Hepatocyte (in vitro differentiated cells): ENCODE measurements at regions not wholly inside any gene's neighbourhood (a gene's known extent, or its start where the extent isn't known, plus 50 kb on each side); places are given as distances from the start of the nearest gene placed in this dataset.
A peak's percentile ranks its signal among the peaks of the same experiment; 100 is the strongest.

Experiments used
- DNase-seq: peaks from one replicate; pipeline ENCODE4 v3.0.0-alpha.2; 2016; ENCODE audit warnings: low spot score
- H2AFZ ChIP-seq: fragments of 200-600 bp; sonication (generic); 2 replicates; pipeline ENCODE4 v1.6.0; 2016; ENCODE audit warnings: antibody characterized with exemption, mild to moderate bottlenecking
- H3K27ac ChIP-seq: fragments of 200-600 bp; sonication (generic); 2 replicates; pipeline ENCODE4 v1.5.1; 2016; ENCODE audit warnings: mild to moderate bottlenecking
- H3K27me3 ChIP-seq: fragments of 200-600 bp; sonication (generic); 2 replicates; pipeline ENCODE4 v1.6.1; 2016
- H3K36me3 ChIP-seq: fragments of 200-600 bp; sonication (generic); replicated peaks from 2 replicates; pipeline ENCODE4 v1.5.1; 2016; ENCODE audit warnings: low read depth; ENCODE audit not compliant: insufficient read depth
- H3K4me1 ChIP-seq: fragments of 200-600 bp; sonication (generic); 2 replicates; pipeline ENCODE4 v1.5.1; 2016; ENCODE audit warnings: mild to moderate bottlenecking, moderate library complexity; ENCODE audit not compliant: insufficient read depth
- H3K4me2 ChIP-seq: fragments of 200-600 bp; sonication (generic); 2 replicates; pipeline ENCODE4 v1.6.0; 2016
- H3K4me3 ChIP-seq: fragments of 200-600 bp; sonication (generic); 2 replicates; pipeline ENCODE4 v1.5.1; 2016; ENCODE audit warnings: mild to moderate bottlenecking
- H3K79me2 ChIP-seq: fragments of 200-600 bp; sonication (generic); 2 replicates; pipeline ENCODE4 v1.6.0; 2017; ENCODE audit warnings: mild to moderate bottlenecking
- H3K9me2 ChIP-seq: fragments of 200-600 bp; sonication (generic); replicated peaks from 2 replicates; pipeline ENCODE4 v1.6.0; 2017; ENCODE audit warnings: mild to moderate bottlenecking; ENCODE audit not compliant: insufficient read depth
- H3K9me3 ChIP-seq: fragments of 200-600 bp; sonication (generic); 2 replicates; pipeline ENCODE4 v1.5.1; 2016; ENCODE audit warnings: low read depth, mild to moderate bottlenecking
- H4K20me1 ChIP-seq: fragments of 200-600 bp; sonication (generic); 2 replicates; pipeline ENCODE4 v1.6.0; 2016; ENCODE audit warnings: mild to moderate bottlenecking; ENCODE audit not compliant: insufficient read depth, poor library complexity, severe bottlenecking
- CTCF ChIP-seq: fragments of 200-600 bp; sonication (generic); IDR thresholded peaks from 2 replicates; pipeline ENCODE4 v1.5.1; 2016; ENCODE audit warnings: antibody characterized with exemption, mild to moderate bottlenecking; ENCODE audit not compliant: poor library complexity
- EZH2 ChIP-seq: fragments of 200-600 bp; sonication (generic); IDR thresholded peaks from 2 replicates; pipeline ENCODE4 v1.6.1; 2016; ENCODE audit warnings: antibody characterized with exemption, mild to moderate bottlenecking, borderline replicate concordance
- EZH2phosphoT487 ChIP-seq: fragments of 200-600 bp; sonication (generic); IDR thresholded peaks from one replicate; pipeline ENCODE4 v1.6.1; 2018; ENCODE audit warnings: antibody characterized with exemption, mild to moderate bottlenecking, low read depth, moderate library complexity; ENCODE audit not compliant: unreplicated experiment, severe bottlenecking
- WGBS: methylation state at CpG from one replicate; pipeline ENCODE4 v1.1.6; 2016; ENCODE audit warnings: low lambda C conversion rate; ENCODE audit errors: missing lambda C conversion rate; 5-methylcytosine and 5-hydroxymethylcytosine counted together

GRCh38 chr16:24670623-24671454, 58.6 kb upstream of the TNRC6A start:
- H3K36me3 ChIP-seq = no peaks in the 10 kb centered on the region
- 56% methylated on average over 22 of the region's 22 CpGs for WGBS
- no peak overlapping the region for H2AFZ ChIP-seq
- no peaks in the 10 kb centered on the region for H3K9me2 ChIP-seq
- no peaks in the 10 kb centered on the region for H3K4me1 ChIP-seq
- no peaks in the 10 kb centered on the region for H4K20me1 ChIP-seq
- no peak overlapping the region for H3K27ac ChIP-seq
- H3K9me3 ChIP-seq = no peaks in the 10 kb centered on the region
- DNase-seq = peak; percentile 63
- H3K79me2 ChIP-seq = no peaks in the 10 kb centered on the region
- TF ChIP-seq CTCF (no peak), EZH2 (no peak), EZH2phosphoT487 (no peak)
- no peaks in the 10 kb centered on the region for H3K27me3 ChIP-seq
- no peak overlapping the region for H3K4me3 ChIP-seq
- no peak overlapping the region for H3K4me2 ChIP-seq

- 94% methylated on average over 10 of the region's 10 CpGs for WGBS
- Histone ChIP-seq H3K79me2 (no peaks in the 10 kb centered on the region), H3K4me2 (no peak overlapping the region), H3K9me3 (no peaks in the 10 kb centered on the region), H2AFZ (no peak overlapping the region), H3K4me1 (no peaks in the 10 kb centered on the region), H3K36me3 (no peaks in the 10 kb centered on the region), H4K20me1 (no peaks in the 10 kb centered on the region), H3K27ac (no peak overlapping the region), H3K9me2 (no peaks in the 10 kb centered on the region), H3K4me3 (no peak overlapping the region), H3K27me3 (no peaks in the 10 kb centered on the region)
- no peak for TF ChIP-seq CTCF
- no peak for TF ChIP-seq EZH2
- TF ChIP-seq EZH2phosphoT487 = no peak
- no peak for DNase-seq
These were observed 57.9 kb upstream of the TNRC6A start for GRCh38 chr16:24671455-24671954.

GRCh38 chr16:24673155-24673554, 56.3 kb upstream of the TNRC6A start:
- no peaks in the 10 kb centered on the region for H3K27me3 ChIP-seq
- no peak overlapping the region for H3K27ac ChIP-seq
- no peak overlapping the region for H3K4me2 ChIP-seq
- 66% methylated on average over 3 of the region's 3 CpGs for WGBS
- DNase-seq = no peak
- no peaks in the 10 kb centered on the region for H3K4me1 ChIP-seq
- H2AFZ ChIP-seq = no peak overlapping the region
- H3K79me2 ChIP-seq = no peaks in the 10 kb centered on the region
- no peaks in the 10 kb centered on the region for H3K9me3 ChIP-seq
- TF ChIP-seq EZH2phosphoT487 (no peak), CTCF (no peak), EZH2 (no peak)
- no peaks in the 10 kb centered on the region for H3K36me3 ChIP-seq
- no peak overlapping the region for H3K4me3 ChIP-seq
- H4K20me1 ChIP-seq = no peaks in the 10 kb centered on the region
- no peaks in the 10 kb centered on the region for H3K9me2 ChIP-seq
